Right lobe of liver (tissue), 4 donors: ENCODE measurements at regions not wholly inside any gene's neighbourhood (a gene's known extent, or its start where the extent isn't known, plus 50 kb on each side); places are given as distances from the start of the nearest gene placed in this dataset.

Source experiments
- POLR2A ChIP-seq: fragments of 450-650 bp; IDR thresholded peaks from one replicate; pipeline ENCODE4 v1.6.1; 2017; ENCODE audit warnings: antibody characterized with exemption, mild to moderate bottlenecking
- TF ChIP-seq, protein P1 (sequence below), 4 donors: fragments of 200-600 bp in 3 of 4; fragments of 450-650 bp in 1 of 4; IDR thresholded peaks; one replicate each; pipeline versions ENCODE4 v1.5.1 to v1.8.0; 2016 to 2022; ENCODE audit warnings: antibody characterized with exemption in 4 of 4, mild to moderate bottlenecking in 2 of 4
- donor health status: DM: no; HTN: no; CAD: no.
- donor health status: DM: no; HTN: no; CAD: no.
- donor health status: DM: no; HTN: yes; CAD: no.

DNA sequence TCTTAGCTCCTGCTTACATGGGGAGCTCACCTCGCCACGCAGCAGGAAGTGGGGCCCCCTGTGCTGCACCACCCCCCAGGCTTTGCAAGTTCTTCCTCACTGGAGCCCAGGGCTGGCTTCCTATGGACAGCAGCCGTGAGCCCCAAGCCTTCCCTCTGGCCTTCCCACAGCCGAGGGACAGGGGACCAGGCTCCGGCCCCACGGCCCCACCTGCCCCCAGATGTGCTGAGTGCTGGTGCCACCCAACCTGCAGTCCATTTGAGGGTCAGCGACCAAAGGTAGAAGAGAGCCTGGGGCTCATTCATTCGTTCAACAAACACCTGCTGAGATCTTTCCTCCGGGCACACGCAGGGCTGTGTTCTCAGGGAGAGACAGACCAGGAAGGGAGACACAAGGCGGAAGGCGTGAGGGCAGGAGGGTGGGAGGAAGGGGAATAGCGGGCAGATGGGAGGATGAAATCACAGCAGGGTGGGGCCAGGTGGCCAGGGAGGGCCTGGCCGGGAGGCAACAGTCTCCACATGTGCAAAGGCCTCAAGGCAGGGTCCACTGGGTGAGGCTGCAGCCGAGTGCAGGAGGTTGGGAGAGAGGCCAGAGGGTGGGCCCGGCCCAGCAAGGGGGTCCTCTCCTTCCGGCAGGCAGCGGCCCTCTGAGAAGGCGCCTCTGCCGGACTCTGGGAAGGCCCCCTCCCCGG is 100.1 kb downstream of the FOXL3 start:
- TF ChIP-seq, protein P1, sequence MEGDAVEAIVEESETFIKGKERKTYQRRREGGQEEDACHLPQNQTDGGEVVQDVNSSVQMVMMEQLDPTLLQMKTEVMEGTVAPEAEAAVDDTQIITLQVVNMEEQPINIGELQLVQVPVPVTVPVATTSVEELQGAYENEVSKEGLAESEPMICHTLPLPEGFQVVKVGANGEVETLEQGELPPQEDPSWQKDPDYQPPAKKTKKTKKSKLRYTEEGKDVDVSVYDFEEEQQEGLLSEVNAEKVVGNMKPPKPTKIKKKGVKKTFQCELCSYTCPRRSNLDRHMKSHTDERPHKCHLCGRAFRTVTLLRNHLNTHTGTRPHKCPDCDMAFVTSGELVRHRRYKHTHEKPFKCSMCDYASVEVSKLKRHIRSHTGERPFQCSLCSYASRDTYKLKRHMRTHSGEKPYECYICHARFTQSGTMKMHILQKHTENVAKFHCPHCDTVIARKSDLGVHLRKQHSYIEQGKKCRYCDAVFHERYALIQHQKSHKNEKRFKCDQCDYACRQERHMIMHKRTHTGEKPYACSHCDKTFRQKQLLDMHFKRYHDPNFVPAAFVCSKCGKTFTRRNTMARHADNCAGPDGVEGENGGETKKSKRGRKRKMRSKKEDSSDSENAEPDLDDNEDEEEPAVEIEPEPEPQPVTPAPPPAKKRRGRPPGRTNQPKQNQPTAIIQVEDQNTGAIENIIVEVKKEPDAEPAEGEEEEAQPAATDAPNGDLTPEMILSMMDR (IDR thresholded peaks at IDR 0.05) = no peak
- no peak for TF ChIP-seq POLR2A
